ENCODE measurements at regions not wholly inside any gene's neighbourhood (a gene's known extent, or its start where the extent isn't known, plus 50 kb on each side); places are given as distances from the start of the nearest gene placed in this dataset.

GRCh38 chr1:60575326-60575977, 501.9 kb upstream of the C1orf87 start:
- no peak for DNase-seq

- no peak for DNase-seq
Measured at GRCh38 chr1:60573726-60574409, 500.3 kb upstream of the C1orf87 start.

GRCh38 chr1:60573121-60573520, 499.6 kb upstream of the C1orf87 start:
- DNase-seq: no peak

GRCh38 chr1:60572378-60572777, 498.8 kb upstream of the C1orf87 start:
- no peak for DNase-seq

GRCh38 chr1:60571811-60572210, 498.2 kb upstream of the C1orf87 start:
- no peak for DNase-seq

GRCh38 chr1:60569189-60569588, 495.6 kb upstream of the C1orf87 start:
- no peak for DNase-seq

- DNase-seq: no peak
Measured at GRCh38 chr1:60567256-60567655, 493.7 kb upstream of the C1orf87 start.

- DNase-seq: no peak
Measured at GRCh38 chr1:60564916-60565750, 491.6 kb upstream of the C1orf87 start.

- no peak for DNase-seq
Measured at GRCh38 chr1:60563777-60564535, 490.4 kb upstream of the C1orf87 start.

GRCh38 chr1:60562740-60563139, 489.2 kb upstream of the C1orf87 start:
- DNase-seq: no peak

GRCh38 chr1:60560701-60561100, 487.1 kb upstream of the C1orf87 start:
- DNase-seq: no peak

GRCh38 chr1:60558236-60558635, 484.7 kb upstream of the C1orf87 start:
- DNase-seq: no peak

- no peak for DNase-seq
Measured at GRCh38 chr1:60553730-60554129, 480.2 kb upstream of the C1orf87 start.

- DNase-seq: no peak
Measured at GRCh38 chr1:60547821-60548220, 474.3 kb upstream of the C1orf87 start.

- no peak for DNase-seq
Measured at GRCh38 chr1:60541831-60542532, 468.4 kb upstream of the C1orf87 start.

GRCh38 chr1:60540141-60540540, 466.6 kb upstream of the C1orf87 start:
- DNase-seq: no peak

- DNase-seq: no peak
Measured at GRCh38 chr1:60535713-60536112, 462.1 kb upstream of the C1orf87 start.

GRCh38 chr1:60527567-60527966, 454.0 kb upstream of the C1orf87 start:
- no peak for DNase-seq

- DNase-seq: no peak
Measured at GRCh38 chr1:60516996-60517395, 443.4 kb upstream of the C1orf87 start.

GRCh38 chr1:60510162-60510561, 436.6 kb upstream of the C1orf87 start:
- DNase-seq: no peak

GRCh38 chr1:60504206-60504840, 430.8 kb upstream of the C1orf87 start:
- DNase-seq: no peak
